ENCODE measurements at regions not wholly inside any gene's neighbourhood (a gene's known extent, or its start where the extent isn't known, plus 50 kb on each side); places are given as distances from the start of the nearest gene placed in this dataset.

GRCh38 chr11:120037111-120037510, 100.8 kb downstream of the TRIM29 start:
- no peaks in the 10 kb centered on the region for H4K20me1 ChIP-seq (ENCODE audit: control insufficient read depth, insufficient read depth, insufficient read length)
- peaks cover 18 to 24% of the 10 kb centered on the region in 2 experiments for H3K9me3 Mint-ChIP-seq
- WGBS (ENCODE audit: extremely low coverage, insufficient read length, low lambda C conversion rate): no CpG with 5 or more reads among the region's 3 CpGs
- H2AFZ ChIP-seq (ENCODE audit: low read length): no peak overlapping the region
- H3K4ac ChIP-seq (ENCODE audit: low read depth, low read length): no peak overlapping the region
- no peak overlapping the region for H4K5ac ChIP-seq (ENCODE audit: insufficient read length, low read depth, low read length)
- H4K8ac ChIP-seq (replicated peaks; ENCODE audit: insufficient read length, low read depth, low read length): no peak overlapping the region
- H3K4me2 ChIP-seq (ENCODE audit: insufficient read depth, insufficient read length, low read length): no peak overlapping the region
- H3T11ph ChIP-seq (ENCODE audit: low read length): no peak overlapping the region
- peaks cover 20 to 40% of the 10 kb centered on the region in 2 experiments for H3K4me1 Mint-ChIP-seq
- no peaks in the 10 kb centered on the region for H3K4me1 ChIP-seq (ENCODE audit: insufficient read depth, low read length)
- H2BK120ac ChIP-seq (ENCODE audit: low read depth, low read length, poor library complexity, severe bottlenecking): no peak overlapping the region
- H3K79me1 ChIP-seq (ENCODE audit: insufficient read depth, low read depth, low read length, poor library complexity, severe bottlenecking): no peaks in the 10 kb centered on the region
- no peak overlapping the region for H2BK15ac ChIP-seq (ENCODE audit: low read depth, low read length)
- H3K27me3 Mint-ChIP-seq (ENCODE audit: low read depth): peaks cover 13% of the 10 kb centered on the region
- H3K27ac Mint-ChIP-seq: no peak overlapping the region
- H3K27ac ChIP-seq (ENCODE audit: insufficient read length, low read depth, low read length): no peak overlapping the region
- no peak overlapping the region for H2BK20ac ChIP-seq (ENCODE audit: low read depth, low read length, poor library complexity, severe bottlenecking)
- no peaks in the 10 kb centered on the region for H3K79me2 ChIP-seq (ENCODE audit: insufficient read depth, low read length)
- H3K23ac ChIP-seq (ENCODE audit: insufficient read length, low read depth, low read length): no peak overlapping the region
- H3K9ac ChIP-seq (ENCODE audit: extremely low read depth, insufficient read length, low read length): no peak overlapping the region
- H3K18ac ChIP-seq (ENCODE audit: insufficient read length, low read depth, low read length): no peak overlapping the region
- H3K9me3 ChIP-seq (ENCODE audit: control insufficient read depth, low read depth, low read length): no peaks in the 10 kb centered on the region
- H3K23me2 ChIP-seq (ENCODE audit: insufficient read length, low read depth, low read length, poor library complexity, severe bottlenecking): no peaks in the 10 kb centered on the region
- no peak for DNase-seq
- H2BK5ac ChIP-seq (ENCODE audit: insufficient read length, low read length): no peak overlapping the region
- H4K91ac ChIP-seq (ENCODE audit: insufficient read length, low read depth, low read length): no peak overlapping the region
- H3K27me3 ChIP-seq (ENCODE audit: insufficient read depth, low read length): no peaks in the 10 kb centered on the region; the same call in 1 of the 2 replicates
- H3K14ac ChIP-seq (ENCODE audit: insufficient read depth, low read length): no peak overlapping the region
- H2BK12ac ChIP-seq (ENCODE audit: insufficient read length, low read depth, low read length): no peak overlapping the region
- TF ChIP-seq CTCF (conservative IDR thresholded peaks at IDR 0.05): no peak
- H3K4me3 Mint-ChIP-seq: no peak overlapping the region
- H2AK5ac ChIP-seq (ENCODE audit: insufficient read length, low read length): no peak overlapping the region
- H3K56ac ChIP-seq (ENCODE audit: insufficient read length, low read depth, low read length): no peak overlapping the region
- H3K36me3 Mint-ChIP-seq (ENCODE audit: insufficient read depth in 1 of 3, low read depth in 3 of 3): peaks cover 0 to 24% (median 4%) of the 10 kb centered on the region in 3 experiments; a peak in 4 of 7 replicates
